Psoas muscle (tissue), 7 donors: ENCODE measurements at regions not wholly inside any gene's neighbourhood (a gene's known extent, or its start where the extent isn't known, plus 50 kb on each side); places are given as distances from the start of the nearest gene placed in this dataset.
A peak's percentile ranks its signal among the peaks of the same experiment; 100 is the strongest.

Experiments used
- ATAC-seq, 4 donors: fragments of 200-7000 bp; cut with Tn5 transposase; one replicate each; pipeline ENCODE4 v1.9.1; 2020; ENCODE audit warnings: moderate library complexity in 3 of 4, mild to moderate bottlenecking in 2 of 4
- DNase-seq, 2 donors: peaks; one replicate each; pipeline ENCODE4 v3.0.0-alpha.2; 2020
- H3K27ac ChIP-seq: fragments of 200-600 bp; one replicate; pipeline ENCODE4 v1.8.0; 2022
- H3K27me3 ChIP-seq, 3 donors: fragments of 200-600 bp in 1 of 3; one replicate each; pipeline versions ENCODE4 v1.6.1 to v1.8.0; 2013 to 2022; ENCODE audit warnings: low read length in 2 of 3, mild to moderate bottlenecking in 2 of 3, moderate library complexity in 1 of 3; ENCODE audit not compliant: insufficient read depth in 3 of 3
- H3K36me3 ChIP-seq, 2 donors: fragments of 200-600 bp in 1 of 2; one replicate each; pipeline versions ENCODE4 v1.6.1 to v1.8.0; 2013 to 2022; ENCODE audit warnings: low read depth in 1 of 2, mild to moderate bottlenecking in 1 of 2, moderate library complexity in 1 of 2; ENCODE audit not compliant: insufficient read depth in 1 of 2
- H3K4me1 ChIP-seq: fragments of 200-600 bp; one replicate; pipeline ENCODE4 v1.8.0; 2022
- H3K4me3 ChIP-seq: fragments of 200-600 bp; one replicate; pipeline ENCODE4 v1.8.0; 2022; ENCODE audit warnings: mild to moderate bottlenecking
- H3K9me3 ChIP-seq: fragments of 200-600 bp; one replicate; pipeline ENCODE4 v1.8.0; 2022
- WGBS, 3 donors: extraction: QIAGEN DNeasy Blood & Tissue Kit; methylation state at CpG; one replicate each; pipeline versions ENCODE4 v1.1.6 to v1.1.7; 2013; 5-methylcytosine and 5-hydroxymethylcytosine counted together
- intact Hi-C, 2 donors: fragments of 100-400 bp; cut with DNase I; formaldehyde crosslinking; loops; one replicate each; pipeline versions ENCODE4 v1.11.0 to v1.14.2; 2022
- TF ChIP-seq, protein P1 (sequence below): fragments of 200-600 bp; IDR thresholded peaks from one replicate; pipeline ENCODE4 v1.8.0; 2022; ENCODE audit warnings: antibody characterized with exemption
- donor health status: healthy with polysubstance abuse.
- donor health status: DM: no; HTN: no; CAD: no; lungs with moderate emphysema.
- donor health status: Bipolar disorder and iron deficiency.
- donor health status: healthy.
- donor health status: DM: yes; HTN: yes; CAD: no.
- donor health status: DM: no; HTN: no; CAD: no.
- donor health status: DM: yes; HTN: yes; CAD: no.

DNA sequence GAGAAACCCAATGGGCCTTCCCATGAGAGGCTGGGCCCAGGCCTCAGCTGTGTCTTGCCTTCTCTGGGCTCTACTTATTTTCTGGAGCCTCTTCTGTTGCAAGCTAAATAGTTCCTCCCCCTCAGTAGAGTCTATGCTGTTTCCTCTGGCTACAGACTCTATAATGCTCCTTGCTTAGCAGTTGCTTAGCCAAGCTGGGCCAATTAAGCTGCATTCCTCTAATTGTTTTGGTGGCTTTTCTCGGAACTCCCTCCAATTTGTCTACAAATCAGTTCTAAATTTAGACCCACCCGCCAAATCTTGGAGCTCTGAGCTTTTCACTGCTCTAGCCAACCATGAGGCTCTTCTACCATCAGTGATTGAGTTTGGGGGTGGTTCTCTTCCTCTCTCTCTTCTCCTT is 302.7 kb upstream of the ASIC2 start:
- no peak for DNase-seq
- TF ChIP-seq, protein P1, sequence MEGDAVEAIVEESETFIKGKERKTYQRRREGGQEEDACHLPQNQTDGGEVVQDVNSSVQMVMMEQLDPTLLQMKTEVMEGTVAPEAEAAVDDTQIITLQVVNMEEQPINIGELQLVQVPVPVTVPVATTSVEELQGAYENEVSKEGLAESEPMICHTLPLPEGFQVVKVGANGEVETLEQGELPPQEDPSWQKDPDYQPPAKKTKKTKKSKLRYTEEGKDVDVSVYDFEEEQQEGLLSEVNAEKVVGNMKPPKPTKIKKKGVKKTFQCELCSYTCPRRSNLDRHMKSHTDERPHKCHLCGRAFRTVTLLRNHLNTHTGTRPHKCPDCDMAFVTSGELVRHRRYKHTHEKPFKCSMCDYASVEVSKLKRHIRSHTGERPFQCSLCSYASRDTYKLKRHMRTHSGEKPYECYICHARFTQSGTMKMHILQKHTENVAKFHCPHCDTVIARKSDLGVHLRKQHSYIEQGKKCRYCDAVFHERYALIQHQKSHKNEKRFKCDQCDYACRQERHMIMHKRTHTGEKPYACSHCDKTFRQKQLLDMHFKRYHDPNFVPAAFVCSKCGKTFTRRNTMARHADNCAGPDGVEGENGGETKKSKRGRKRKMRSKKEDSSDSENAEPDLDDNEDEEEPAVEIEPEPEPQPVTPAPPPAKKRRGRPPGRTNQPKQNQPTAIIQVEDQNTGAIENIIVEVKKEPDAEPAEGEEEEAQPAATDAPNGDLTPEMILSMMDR = no peak
- Histone ChIP-seq H3K27me3 (peaks cover 2 to 4% (median 4%) of the 10 kb centered on the region in 3 donors), H3K36me3 (no peaks in the 10 kb centered on the region), H3K4me3 (no peak overlapping the region), H3K4me1 (no peaks in the 10 kb centered on the region), H3K9me3 (no peaks in the 10 kb centered on the region), H3K27ac (no peak overlapping the region)
- 8 to 19% (median 15%) methylated on average over 2 of the region's 2 CpGs for WGBS, 3 donors
- intact Hi-C loops = no loop called here
- no peak for ATAC-seq

DNA sequence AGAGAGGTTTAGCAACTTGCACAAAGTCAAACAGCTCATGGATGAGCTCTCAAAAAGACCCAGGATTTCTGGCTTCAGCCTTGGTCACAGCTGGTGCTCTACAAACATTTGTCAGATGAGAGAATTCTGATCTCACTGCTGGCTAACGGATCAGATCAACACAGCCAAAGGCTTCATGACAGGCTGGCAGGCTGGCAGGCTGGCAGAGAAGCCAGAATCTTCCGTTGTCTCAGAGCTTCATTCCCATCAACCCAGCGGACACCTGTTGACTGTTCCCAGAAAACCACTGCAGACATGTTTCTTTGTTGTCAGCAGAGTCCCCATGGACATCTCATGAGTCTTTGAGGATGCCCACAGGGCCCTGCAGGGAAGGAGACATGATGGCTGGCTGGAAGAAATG is 303.8 kb upstream of the ASIC2 start:
- Histone ChIP-seq H3K4me3 (no peak overlapping the region), H3K27ac (no peak overlapping the region), H3K9me3 (no peaks in the 10 kb centered on the region), H3K27me3 (peaks cover 0 to 4% (median 2%) of the 10 kb centered on the region in 3 donors), H3K36me3 (no peaks in the 10 kb centered on the region), H3K4me1 (no peaks in the 10 kb centered on the region)
- 31 to 52% (median 32%) methylated on average over 3 of the region's 3 CpGs for WGBS, 3 donors
- DNase-seq (no peak), ATAC-seq (peak in 1 of 4 donors; percentile 57)
- intact Hi-C loops = no loop called here
- TF ChIP-seq, protein P1 = no peak

DNA sequence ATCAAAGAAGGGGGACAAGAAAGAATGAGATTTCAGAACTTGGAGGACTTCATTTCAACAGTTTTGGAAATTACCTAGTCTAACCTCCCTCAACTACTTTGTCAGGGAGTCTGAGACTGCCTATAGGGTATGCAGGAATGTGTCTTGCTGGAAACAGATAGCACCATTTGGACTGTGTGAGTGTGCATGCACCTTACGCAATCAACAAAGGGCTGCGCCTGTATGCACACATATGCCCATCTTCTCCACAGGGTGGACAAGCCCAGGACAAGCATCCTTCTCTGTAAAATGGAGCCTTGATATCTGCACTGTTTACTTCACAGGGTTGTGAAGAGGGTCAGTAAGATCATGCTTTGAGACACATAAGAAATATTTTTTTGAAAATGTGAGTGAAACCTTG is 305.7 kb upstream of the ASIC2 start:
- no peaks in the 10 kb centered on the region for H3K9me3 ChIP-seq
- DNase-seq (no peak), ATAC-seq (no peak)
- peaks cover 0 to 2% (median 0%) of the 10 kb centered on the region in 3 donors for H3K27me3 ChIP-seq
- no peak overlapping the region for H3K4me3 ChIP-seq
- no peaks in the 10 kb centered on the region for H3K36me3 ChIP-seq
- no peak overlapping the region for H3K27ac ChIP-seq
- intact Hi-C loops = no loop called here
- WGBS, 3 donors = 95 to 100% (median 99%) methylated on average over 2 of the region's 2 CpGs
- TF ChIP-seq, protein P1 = no peak
- H3K4me1 ChIP-seq = no peaks in the 10 kb centered on the region

DNA sequence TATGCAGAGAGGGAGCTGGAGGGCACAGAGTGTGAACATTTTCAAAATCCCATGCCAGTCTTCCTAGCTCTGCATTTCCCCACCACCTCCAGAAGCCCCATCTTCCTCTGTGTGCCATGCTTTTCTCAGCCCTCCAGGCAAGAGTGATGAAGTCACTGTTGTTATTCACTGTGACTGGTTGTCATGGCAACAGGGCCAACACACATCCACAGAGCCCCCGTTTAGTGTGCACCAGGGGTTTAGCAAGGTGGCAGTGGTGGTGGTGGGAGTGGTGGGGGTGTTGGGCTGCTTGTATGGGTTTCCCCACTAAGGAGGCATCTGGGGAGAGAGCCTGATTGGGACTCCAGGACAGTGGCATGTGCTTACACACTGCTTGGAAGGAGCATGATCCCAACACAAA is 309.9 kb upstream of the ASIC2 start:
- WGBS, 3 donors = 12 to 32% (median 31%) methylated on average over 1 of the region's 1 CpG
- no peak for DNase-seq
- no peak for ATAC-seq
- Histone ChIP-seq H3K36me3 (no peaks in the 10 kb centered on the region), H3K27me3 (peaks cover 0 to 5% (median 3%) of the 10 kb centered on the region in 3 donors), H3K4me1 (no peaks in the 10 kb centered on the region), H3K9me3 (no peaks in the 10 kb centered on the region), H3K27ac (no peak overlapping the region), H3K4me3 (no peak overlapping the region)
- TF ChIP-seq, protein P1 = no peak
- intact Hi-C loops = no loop called here

DNA sequence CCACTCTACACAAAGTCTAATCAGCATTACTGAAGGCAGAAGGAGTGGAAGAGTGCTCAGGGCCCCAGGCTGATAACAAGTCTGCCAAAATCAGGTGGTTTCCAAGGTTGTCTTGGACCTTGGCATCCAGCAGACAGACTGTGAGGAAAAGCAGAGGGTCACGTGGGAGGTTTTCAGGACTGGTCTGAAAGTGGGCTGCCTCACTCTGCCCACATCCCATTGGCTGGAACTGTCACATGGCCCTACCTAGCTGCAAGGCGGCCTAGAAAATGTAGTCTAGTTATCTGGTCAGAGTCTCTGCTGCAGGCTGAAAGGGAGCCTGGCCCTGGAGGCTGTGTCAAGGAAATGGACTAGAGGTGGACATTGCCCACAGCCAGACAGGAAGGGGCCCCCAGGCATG is 310.7 kb upstream of the ASIC2 start:
- H3K27me3 ChIP-seq = peaks cover 0 to 7% (median 5%) of the 10 kb centered on the region in 3 donors
- intact Hi-C loops = no loop called here
- DNase-seq = no peak

More for the DNA sequence above, 310.7 kb upstream of the ASIC2 start:
- H3K4me3 ChIP-seq = no peak overlapping the region
- no peak for ATAC-seq
- no peaks in the 10 kb centered on the region for H3K36me3 ChIP-seq
- TF ChIP-seq, protein P1 = no peak
- H3K27ac ChIP-seq = no peak overlapping the region
- H3K4me1 ChIP-seq = no peaks in the 10 kb centered on the region
- 58 to 75% (median 70%) methylated on average over 2 of the region's 2 CpGs for WGBS, 3 donors
- H3K9me3 ChIP-seq = no peaks in the 10 kb centered on the region
